H1 (cell line): ENCODE measurements at regions not wholly inside any gene's neighbourhood (a gene's known extent, or its start where the extent isn't known, plus 50 kb on each side); places are given as distances from the start of the nearest gene placed in this dataset.

ENCODE experiments used
- CTCF ChIA-PET: fragments of 300-600 bp; sonication (Branson Sonifier 250); formaldehyde crosslinking; loops from one replicate; lab custom pipeline; 2021; ENCODE audit not compliant: partially characterized antibody; lab: Charles Lee
- POLR2A ChIA-PET: fragments of 300-600 bp; sonication (Branson Sonifier 250); formaldehyde crosslinking; loops from one replicate; lab custom pipeline; 2021; ENCODE audit warnings: inconsistent platforms; ENCODE audit not compliant: partially characterized antibody; lab: Charles Lee
- DNase-seq, 2 experiments: peaks; one replicate each; pipeline versions ENCODE4 v3.0.0 to v3.0.0-alpha.2; 2010 to 2022; ENCODE audit warnings: low spot score in 2 of 2, low read depth in 1 of 2, mixed read lengths in 1 of 2
- FAIRE-seq: peaks from 2 replicates; lab custom pipeline; 2011; peaks lifted over from hg19 to GRCh38; lab: Jason Lieb, UNC
- H2AFZ ChIP-seq: 2 replicates; pipeline ENCODE4 v1.8.1; 2012; ENCODE audit warnings: low read length, inconsistent platforms
- H2AK5ac ChIP-seq: 2 replicates; pipeline ENCODE4 v1.6.1; 2013; ENCODE audit warnings: low read depth, low read length
- H2BK120ac ChIP-seq: replicated peaks from 2 replicates; pipeline ENCODE3; 2013; ENCODE audit warnings: low read depth, low read length, inconsistent platforms
- H2BK12ac ChIP-seq: 2 replicates; pipeline ENCODE4 v1.6.1; 2013; ENCODE audit warnings: low read depth, low read length
- H2BK15ac ChIP-seq: 2 replicates; pipeline ENCODE4 v1.6.1; 2013; ENCODE audit warnings: low read length
- H2BK20ac ChIP-seq: 2 replicates; pipeline ENCODE4 v1.6.1; 2013; ENCODE audit warnings: low read length
- H2BK5ac ChIP-seq: 2 replicates; pipeline ENCODE4 v1.6.1; 2013; ENCODE audit warnings: low read depth, low read length
- H3K14ac ChIP-seq: 2 replicates; pipeline ENCODE4 v1.6.1; 2013; ENCODE audit warnings: inconsistent platforms; ENCODE audit not compliant: insufficient read length
- H3K18ac ChIP-seq: 2 replicates; pipeline ENCODE4 v1.6.1; 2013; ENCODE audit warnings: low read length; ENCODE audit errors: extremely low read depth
- H3K23ac ChIP-seq: 2 replicates; pipeline ENCODE4 v1.6.1; 2013; ENCODE audit warnings: inconsistent platforms; ENCODE audit not compliant: insufficient read length
- H3K23me2 ChIP-seq: 2 replicates; pipeline ENCODE4 v1.6.1; 2013; ENCODE audit warnings: low read depth, low read length
- H3K27ac ChIP-seq: 2 replicates; pipeline ENCODE4 v1.6.1; 2011; ENCODE audit warnings: low read depth, low read length, inconsistent platforms
- H3K27me3 ChIP-seq, 4 experiments: replicated peaks in 1 of 4; 1 replicate in 1 of 4; 2 replicates in 3 of 4; pipeline versions ENCODE4 v1.6.1 to v1.8.1; 2011 to 2013; ENCODE audit warnings: low read length in 3 of 4, mild to moderate bottlenecking in 3 of 4, inconsistent platforms in 2 of 4, mixed read lengths in 2 of 4, moderate library complexity in 1 of 4; ENCODE audit not compliant: control insufficient read depth in 3 of 4, insufficient read depth in 3 of 4; ENCODE audit errors: extremely low read depth in 1 of 4
- H3K36me3 ChIP-seq, 4 experiments: 2 replicates each; pipeline versions ENCODE4 v1.6.1 to v1.8.1; 2011 to 2013; ENCODE audit warnings: mild to moderate bottlenecking in 4 of 4, low read length in 3 of 4, moderate library complexity in 2 of 4, control low read depth in 1 of 4, inconsistent platforms in 1 of 4; ENCODE audit not compliant: insufficient read depth in 4 of 4, control insufficient read depth in 2 of 4
- H3K4ac ChIP-seq: replicated peaks from 2 replicates; pipeline ENCODE3; 2013; ENCODE audit warnings: low read length, low read depth, mixed read lengths, inconsistent platforms; ENCODE audit not compliant: insufficient read length
- H3K4me1 ChIP-seq, 4 experiments: replicated peaks in 1 of 4; 1 replicate in 1 of 4; 2 replicates in 3 of 4; pipeline versions ENCODE4 v1.6.1 to v1.8.1; 2011 to 2013; ENCODE audit warnings: low read length in 3 of 4, inconsistent platforms in 2 of 4, mixed read lengths in 1 of 4; ENCODE audit not compliant: insufficient read depth in 4 of 4, control insufficient read depth in 3 of 4
- H3K4me2 ChIP-seq, 2 experiments: 2 replicates each; pipeline versions ENCODE4 v1.6.1 to v1.8.1; 2011 to 2013; ENCODE audit warnings: low read depth in 2 of 2, low read length in 2 of 2, control low read depth in 1 of 2, inconsistent platforms in 1 of 2, mild to moderate bottlenecking in 1 of 2; ENCODE audit not compliant: insufficient read depth in 1 of 2
- H3K4me3 ChIP-seq, 4 experiments: fragments of 200-600, 300-600 bp in 1 of 4; sonication (generic), shearing (Covaris generic), sonication (Bioruptor Twin) in 1 of 4; 2 replicates each; pipeline versions ENCODE4 v1.5.1 to v1.8.1; 2011 to 2016; ENCODE audit warnings: low read length in 4 of 4, low read depth in 3 of 4, control low read depth in 2 of 4, inconsistent platforms in 2 of 4, mild to moderate bottlenecking in 2 of 4, mixed read lengths in 1 of 4, moderate library complexity in 1 of 4; ENCODE audit not compliant: insufficient read depth in 2 of 4; ENCODE audit errors: extremely low read depth in 1 of 4
- H3K56ac ChIP-seq: replicated peaks from 2 replicates; pipeline ENCODE3; 2013; ENCODE audit warnings: low read depth, mild to moderate bottlenecking, mixed read lengths, low read length, inconsistent platforms; ENCODE audit not compliant: insufficient read length
- H3K79me1 ChIP-seq: 2 replicates; pipeline ENCODE4 v1.6.1; 2013; ENCODE audit warnings: low read depth, low read length, control low read depth
- H3K79me2 ChIP-seq, 2 experiments: 2 replicates each; pipeline versions ENCODE4 v1.6.1 to v1.8.1; 2012 to 2013; ENCODE audit warnings: low read length in 2 of 2, mild to moderate bottlenecking in 2 of 2, inconsistent platforms in 1 of 2; ENCODE audit not compliant: insufficient read depth in 2 of 2, control insufficient read depth in 1 of 2
- H3K9ac ChIP-seq, 4 experiments: replicated peaks in 1 of 4; 1 replicate in 1 of 4; 2 replicates in 3 of 4; pipeline versions ENCODE4 v1.6.1 to v1.8.1; 2011 to 2013; ENCODE audit warnings: low read depth in 3 of 4, low read length in 3 of 4, control low read depth in 2 of 4, mild to moderate bottlenecking in 2 of 4, moderate library complexity in 2 of 4, inconsistent platforms in 1 of 4; ENCODE audit errors: extremely low read depth in 1 of 4
- H3K9me3 ChIP-seq, 2 experiments: 2 replicates each; pipeline versions ENCODE4 v1.6.1 to v1.8.1; 2012 to 2013; ENCODE audit warnings: mild to moderate bottlenecking in 2 of 2, moderate library complexity in 2 of 2, control low read depth in 1 of 2, inconsistent platforms in 1 of 2, low read depth in 1 of 2, low read length in 1 of 2, mixed read lengths in 1 of 2; ENCODE audit not compliant: insufficient read depth in 2 of 2
- H4K20me1 ChIP-seq, 2 experiments: replicated peaks in 1 of 2; 2 replicates each; pipeline versions ENCODE3 to v1.8.1; 2011 to 2013; ENCODE audit warnings: inconsistent platforms in 2 of 2, low read length in 2 of 2, mild to moderate bottlenecking in 1 of 2; ENCODE audit not compliant: insufficient read depth in 2 of 2, control insufficient read depth in 1 of 2
- H4K5ac ChIP-seq: 2 replicates; pipeline ENCODE4 v1.6.1; 2013; ENCODE audit warnings: low read length, low read depth, mixed read lengths, inconsistent platforms; ENCODE audit not compliant: insufficient read length
- H4K8ac ChIP-seq: 2 replicates; pipeline ENCODE4 v1.8.0; 2013; ENCODE audit warnings: mild to moderate bottlenecking, moderate library complexity, low read length, inconsistent platforms; ENCODE audit not compliant: insufficient read depth; ENCODE audit errors: extremely low read depth
- H4K91ac ChIP-seq: replicated peaks from 2 replicates; pipeline ENCODE3; 2013; ENCODE audit warnings: low read length, mixed read lengths, inconsistent platforms; ENCODE audit not compliant: insufficient read length
- CBX5 ChIP-seq: fragments of 300-800, 300-1000 bp; sonication (generic); IDR thresholded peaks from 2 replicates; pipeline ENCODE4 v1.7.1; 2016; ENCODE audit warnings: antibody characterized with exemption, low read length, low read depth
- CHD2 ChIP-seq: IDR thresholded peaks from 2 replicates; pipeline ENCODE4 v1.6.1; 2012; ENCODE audit warnings: low read length, improper control_type of control experiment
- KDM4A ChIP-seq: IDR thresholded peaks from one replicate; pipeline ENCODE4 v1.7.1; 2012; ENCODE audit warnings: low read depth, mild to moderate bottlenecking, moderate library complexity, low read length, inconsistent platforms; ENCODE audit not compliant: severe bottlenecking
- MAFK ChIP-seq: IDR thresholded peaks from 2 replicates; pipeline ENCODE4 v1.6.1; 2012; ENCODE audit warnings: low read depth, mild to moderate bottlenecking, improper control_type of control experiment, low read length
- SRF ChIP-seq: IDR thresholded peaks from 2 replicates; pipeline ENCODE4 v1.6.1; 2011; ENCODE audit warnings: mild to moderate bottlenecking, low read depth, low read length, moderate library complexity
- WGBS, 2 experiments: shearing (Covaris generic) in 1 of 2; methylation state at CpG; one replicate each; pipeline versions ENCODE4 v1.1.6 to v1.1.7; 2013 to 2015; ENCODE audit warnings: low lambda C conversion rate in 2 of 2, mixed read lengths in 2 of 2, inconsistent platforms in 1 of 2, low coverage in 1 of 2, missing lambda C conversion rate in 1 of 2; ENCODE audit not compliant: insufficient replicate concordance in 2 of 2, insufficient coverage in 1 of 2, insufficient read length in 1 of 2; ENCODE audit errors: extremely low coverage in 1 of 2, missing lambda C conversion rate in 1 of 2; 5-methylcytosine and 5-hydroxymethylcytosine counted together

- no peaks in the 10 kb centered on the region for H3K36me3 ChIP-seq
- H3K27ac ChIP-seq, result no peak overlapping the region
- H3K9ac ChIP-seq, result no peak overlapping the region
- H2AFZ ChIP-seq, result no peak overlapping the region
- no peak overlapping the region for H3K4ac ChIP-seq
- WGBS, 2 experiments, result 88% methylated on average over 3 of the region's 3 CpGs; no CpG with 5 or more reads in 1 of the 2 experiments
- no peak overlapping the region for H3K4me2 ChIP-seq
- ChIA-PET POLR2A (no interaction called here), CTCF (no interaction called here)
- H3K4me3 ChIP-seq, result no peak overlapping the region
- no peaks in the 10 kb centered on the region for H3K23me2 ChIP-seq
- no peak overlapping the region for H2AK5ac ChIP-seq
- no peak overlapping the region for H4K8ac ChIP-seq
- DNase-seq (no peak), FAIRE-seq (no peak)
- H2BK120ac ChIP-seq, result no peak overlapping the region
- H4K5ac ChIP-seq, result no peak overlapping the region
- H3K27me3 ChIP-seq, result no peaks in the 10 kb centered on the region
- H3K4me1 ChIP-seq, result no peaks in the 10 kb centered on the region
- no peak for TF ChIP-seq CBX5
- no peak for TF ChIP-seq KDM4A
- TF ChIP-seq CHD2, result no peak
- no peak for TF ChIP-seq SRF
- TF ChIP-seq MAFK, result no peak
- H4K91ac ChIP-seq, result no peak overlapping the region
- H3K9me3 ChIP-seq, result no peaks in the 10 kb centered on the region
- no peak overlapping the region for H3K56ac ChIP-seq
- no peak overlapping the region for H2BK20ac ChIP-seq
- no peaks in the 10 kb centered on the region for H4K20me1 ChIP-seq
- no peak overlapping the region for H3K18ac ChIP-seq
- H3K23ac ChIP-seq, result no peak overlapping the region
- H3K79me2 ChIP-seq, result no peaks in the 10 kb centered on the region
- H2BK5ac ChIP-seq, result no peak overlapping the region
- H3K79me1 ChIP-seq, result no peaks in the 10 kb centered on the region
- H2BK15ac ChIP-seq, result no peak overlapping the region
- no peak overlapping the region for H2BK12ac ChIP-seq
- H3K14ac ChIP-seq, result no peak overlapping the region
Observed at GRCh38 chrX:4175221-4175620, 461.8 kb upstream of the PRKX start.
